GM21528 (cell line): ENCODE measurements at regions not wholly inside any gene's neighbourhood (a gene's known extent, or its start where the extent isn't known, plus 50 kb on each side); places are given as distances from the start of the nearest gene placed in this dataset.
"Not testable (repeated sequence)": the region's sequence is repeated elsewhere in the genome, so short reads cannot be mapped to it uniquely, and the experiment has no call there.

Experiments
- ATAC-seq: cut with Tn5 transposase; IDR thresholded peaks from one replicate; pipeline ENCODE4 v1.9.1; 2021; ENCODE audit warnings: mild to moderate bottlenecking, moderate library complexity; ENCODE audit not compliant: unreplicated experiment, low FRiP score

DNA sequence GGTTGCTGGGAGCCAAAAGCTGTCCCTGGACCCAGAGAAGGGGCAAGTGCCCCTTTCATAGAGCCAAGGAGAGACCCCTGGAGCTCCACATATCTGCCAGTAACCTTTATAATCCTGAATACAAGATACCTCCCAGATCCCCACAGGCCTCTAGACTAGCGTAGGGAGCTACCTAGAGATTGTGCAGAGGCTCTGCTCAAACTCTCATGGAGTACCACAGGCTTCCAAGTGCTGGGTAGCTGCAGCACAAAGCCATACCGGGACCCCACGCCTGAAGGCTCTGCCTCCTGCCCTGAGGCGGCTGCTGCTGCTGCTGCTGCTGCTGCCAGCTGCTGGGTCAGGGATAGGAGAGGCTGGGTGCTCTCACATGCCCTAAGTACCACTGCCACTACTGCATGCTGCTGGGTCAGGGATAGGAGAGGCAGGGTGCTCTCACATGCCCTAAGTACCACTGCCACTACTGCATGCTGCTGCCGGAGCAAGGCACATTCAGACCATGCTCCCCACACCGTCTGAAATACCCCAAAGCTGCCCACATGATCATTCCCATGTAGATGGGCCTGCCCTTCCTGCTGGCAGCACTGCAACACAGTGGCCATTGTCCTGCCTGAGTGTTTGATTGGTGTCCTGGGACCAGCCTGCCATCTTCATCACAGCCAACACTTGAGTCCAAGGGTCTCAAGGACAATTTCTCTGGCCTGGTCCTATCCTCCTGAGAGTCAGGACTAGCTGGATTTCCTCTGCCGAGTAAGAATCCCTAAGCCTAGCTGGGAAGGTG is 1434.3 kb upstream of the ADGRB3 start:
- no peak for ATAC-seq

DNA sequence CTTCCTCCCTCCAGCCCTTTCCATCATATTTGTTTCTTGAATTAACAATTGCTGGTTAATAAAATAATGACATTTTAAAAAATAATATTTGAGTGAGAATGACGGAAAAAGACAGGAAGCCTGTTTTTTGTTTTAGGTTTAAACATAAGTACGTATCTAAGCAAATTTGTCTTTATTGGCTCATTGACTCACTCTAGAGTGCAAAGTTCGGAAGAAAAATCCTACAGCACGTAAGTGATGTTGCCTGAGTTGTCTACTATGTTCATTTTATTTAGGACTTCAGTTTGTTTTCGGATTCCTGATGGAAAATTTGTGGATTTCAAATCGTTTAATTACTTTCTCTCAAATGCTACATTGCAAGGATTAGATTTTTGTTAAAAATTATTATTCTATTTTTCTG is 1435.7 kb upstream of the ADGRB3 start:
- no peak for ATAC-seq

DNA sequence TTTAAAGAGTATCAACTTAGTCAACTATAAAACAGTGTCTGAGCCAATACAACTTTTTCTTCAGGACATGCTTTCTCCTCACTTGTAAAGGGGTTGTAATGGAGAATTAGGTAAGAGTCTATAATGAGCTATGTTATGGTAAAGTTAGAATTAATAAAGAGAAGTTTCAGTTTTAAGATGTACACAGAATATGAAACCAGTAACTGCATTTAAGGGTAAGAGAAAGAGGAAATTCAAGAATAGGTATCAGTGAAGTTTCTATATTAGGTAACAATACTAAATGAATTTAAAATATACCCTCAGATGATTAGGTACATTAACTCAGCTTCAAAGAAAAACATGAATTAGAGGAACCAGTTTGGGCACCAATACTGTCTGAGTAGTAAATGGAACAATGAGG is 1444.3 kb upstream of the ADGRB3 start:
- ATAC-seq = no peak

DNA sequence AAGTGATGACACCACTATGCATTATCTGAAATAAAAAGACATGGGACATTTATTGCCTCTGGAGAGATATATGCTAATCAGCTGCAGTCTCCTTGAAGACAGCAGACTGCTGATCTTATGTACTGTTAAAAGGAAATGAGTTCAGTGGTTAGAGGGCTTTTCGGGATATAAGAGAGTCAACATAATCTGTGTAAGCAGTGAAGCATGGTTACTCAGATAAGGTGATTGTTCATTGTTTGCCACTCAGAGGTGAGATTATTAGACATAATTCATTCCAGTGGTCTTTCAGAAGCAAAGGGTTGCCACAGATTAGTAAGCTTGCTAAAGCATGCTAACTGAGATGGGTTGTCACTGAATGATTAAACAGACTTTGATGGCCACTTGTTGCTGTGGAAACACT is 1450.7 kb upstream of the ADGRB3 start:
- no peak for ATAC-seq

DNA sequence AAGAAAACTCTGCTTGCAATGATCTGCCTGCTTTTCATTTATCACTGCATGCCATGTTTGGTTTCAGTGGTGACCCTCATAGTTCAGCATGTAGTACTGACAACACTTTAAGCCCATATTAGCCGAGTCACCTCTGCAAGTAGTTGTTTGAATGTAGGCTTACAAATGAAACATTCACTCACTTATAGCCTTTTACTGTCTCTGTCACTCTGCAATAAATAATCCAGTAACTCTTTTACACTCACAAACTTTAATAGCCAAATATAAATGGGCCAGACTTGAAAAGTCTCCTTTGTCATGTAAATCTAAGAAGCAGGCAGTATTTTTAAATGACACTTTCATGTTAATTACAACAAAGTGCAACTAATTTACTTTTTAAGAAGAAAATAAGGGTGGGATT is 1460.0 kb upstream of the ADGRB3 start:
- ATAC-seq = no peak

DNA sequence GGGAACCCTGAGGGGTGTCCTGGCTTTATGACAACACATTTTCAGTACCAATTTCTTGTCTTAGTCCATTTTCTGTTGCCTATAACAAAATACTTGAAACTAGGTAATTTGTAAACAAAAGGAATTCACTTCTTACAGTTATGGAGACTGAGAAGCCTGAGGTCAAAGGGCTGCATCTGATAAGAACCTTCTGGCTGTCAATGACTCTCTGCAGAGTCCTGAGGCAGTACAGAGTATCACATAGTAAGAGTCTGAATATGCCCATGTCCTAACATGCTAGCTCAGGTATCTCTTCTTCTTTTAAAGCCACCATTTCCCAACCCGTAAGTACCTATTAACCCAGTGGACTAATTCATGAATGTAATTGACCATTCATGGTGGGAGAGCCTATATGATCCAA is 1458.6 kb upstream of the EYS start:
- no peak for ATAC-seq

DNA sequence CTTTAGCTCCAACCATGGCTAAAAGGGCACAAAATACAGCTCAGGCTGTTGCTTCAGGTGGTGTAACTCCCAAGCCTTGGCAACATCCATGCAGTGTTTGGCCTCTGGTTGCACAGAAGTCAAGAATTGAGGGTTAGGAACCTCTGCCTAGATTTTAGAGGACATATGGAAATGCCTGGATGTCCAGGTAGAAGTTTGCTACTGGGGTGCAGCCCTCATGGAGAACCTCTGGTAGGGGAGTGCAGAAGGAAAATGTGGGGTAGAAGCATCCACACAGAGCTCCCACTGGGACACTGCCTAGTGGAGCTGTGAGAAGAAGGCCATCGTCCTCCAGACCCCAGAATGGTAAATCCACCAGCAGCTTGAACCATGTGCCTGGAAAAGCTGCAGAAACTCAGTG is 1453.8 kb upstream of the EYS start:
- ATAC-seq = no peak

DNA sequence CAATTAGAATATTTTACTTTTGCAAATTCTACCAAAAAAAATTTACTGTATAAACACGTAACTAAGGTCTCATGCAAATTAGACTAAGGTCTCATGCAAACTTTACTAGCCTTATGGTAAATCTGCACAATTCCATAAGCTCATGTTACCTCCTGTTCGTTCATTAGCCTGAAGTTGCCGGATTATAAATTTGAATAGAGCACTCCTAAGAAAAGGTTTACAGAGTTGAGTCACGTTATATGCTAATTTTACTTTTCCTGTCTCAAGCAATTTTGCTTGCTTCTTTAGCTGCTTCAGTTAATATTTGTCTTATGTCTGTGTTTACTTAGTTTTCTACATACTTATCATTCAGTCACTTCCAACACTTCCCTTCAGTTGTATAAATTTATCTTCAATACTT is 1434.0 kb upstream of the EYS start:
- ATAC-seq = no peak

DNA sequence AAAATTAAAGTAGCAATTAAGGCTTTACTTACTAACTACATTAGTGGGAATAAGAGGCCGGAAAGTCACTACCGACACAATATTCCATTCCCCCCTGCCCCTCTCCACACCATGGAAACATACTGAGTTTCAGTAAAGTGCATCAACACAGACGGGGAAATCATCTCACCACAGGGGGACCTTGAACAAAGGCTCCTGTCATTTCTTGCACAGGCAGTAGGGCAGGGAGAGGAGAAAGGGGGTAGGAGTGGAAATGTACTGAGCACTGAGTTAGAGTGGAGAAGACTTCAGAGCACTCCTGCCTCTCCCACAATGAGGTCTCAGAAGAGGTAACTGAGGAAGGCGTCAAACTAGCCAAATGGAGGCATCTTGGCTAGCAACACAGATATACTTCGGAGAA is 1426.9 kb upstream of the EYS start:
- ATAC-seq = no peak

DNA sequence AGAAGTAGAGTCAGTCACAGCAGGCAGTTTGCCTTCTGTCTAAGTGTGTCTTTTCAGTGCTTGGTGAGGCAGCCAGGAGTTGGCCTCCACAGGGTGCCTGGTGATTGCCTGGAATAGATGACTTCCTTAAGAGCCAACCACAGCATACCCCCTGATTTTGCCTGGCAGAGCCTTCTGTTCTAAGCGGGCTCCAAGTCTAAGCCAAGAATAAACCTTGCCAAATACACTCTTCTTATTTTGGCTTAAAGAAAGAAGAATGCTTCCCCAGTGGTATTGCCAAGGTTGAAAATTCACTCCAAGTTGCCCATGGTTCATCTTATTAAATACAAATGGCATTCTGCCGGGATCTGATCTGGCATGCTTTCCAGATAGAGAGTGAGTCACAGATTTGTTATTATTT is 1424.8 kb upstream of the EYS start:
- ATAC-seq = no peak

DNA sequence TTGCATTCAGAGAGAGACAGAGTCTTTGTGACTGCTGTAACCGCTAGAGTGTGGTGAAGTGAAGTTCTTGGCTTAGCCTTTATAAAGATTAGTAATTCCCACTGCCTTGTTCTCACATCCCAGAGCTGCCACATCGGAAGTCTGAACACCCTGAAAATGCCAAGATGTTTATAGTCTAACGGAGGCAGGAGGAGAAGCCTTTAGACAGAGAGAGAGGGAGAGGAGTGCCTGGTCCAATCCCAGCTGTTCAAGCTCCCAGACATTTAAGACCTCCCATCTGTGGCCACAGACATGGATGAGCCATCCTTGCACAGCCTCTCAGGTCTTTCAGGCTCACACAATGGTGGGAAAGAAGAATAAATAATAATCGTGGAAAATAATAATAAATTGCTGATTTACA is 1422.8 kb upstream of the EYS start:
- no peak for ATAC-seq

DNA sequence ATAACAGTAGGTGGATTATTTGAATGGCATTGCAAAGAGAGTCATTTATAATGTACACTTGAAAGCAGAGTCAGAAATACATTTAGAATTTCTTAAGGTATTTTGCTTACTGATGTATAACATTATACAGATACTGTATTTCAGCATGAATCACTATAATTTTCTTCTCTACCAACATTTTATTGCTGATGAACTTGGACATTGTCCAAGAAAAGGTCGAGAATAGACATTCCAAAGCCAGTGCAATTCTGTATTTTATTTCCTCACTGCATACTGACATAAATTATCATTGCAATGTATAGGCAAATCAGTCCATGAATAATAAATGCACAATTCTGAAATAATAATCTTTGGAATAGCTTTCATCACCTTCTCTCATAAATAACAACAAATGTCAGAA is 1420.0 kb upstream of the EYS start:
- no peak for ATAC-seq

DNA sequence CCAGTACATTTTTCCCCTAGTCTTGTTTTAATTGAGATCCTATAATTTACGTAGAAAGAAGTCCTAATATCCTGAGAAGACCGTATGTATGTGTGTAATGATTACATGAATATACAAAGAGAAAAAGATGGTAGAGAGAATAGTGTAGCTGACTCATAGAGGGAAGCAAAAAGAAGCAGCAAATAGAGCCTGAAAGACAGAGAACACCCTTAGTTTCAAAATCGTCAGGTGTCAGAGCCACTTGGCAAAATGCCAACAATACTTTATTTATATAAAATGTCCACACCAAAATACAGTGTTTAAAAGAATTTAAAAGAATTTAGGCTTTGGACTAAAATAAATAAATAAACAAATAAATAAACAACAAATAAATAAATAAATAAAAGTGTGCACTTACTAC is 1414.1 kb upstream of the EYS start:
- ATAC-seq = no peak

DNA sequence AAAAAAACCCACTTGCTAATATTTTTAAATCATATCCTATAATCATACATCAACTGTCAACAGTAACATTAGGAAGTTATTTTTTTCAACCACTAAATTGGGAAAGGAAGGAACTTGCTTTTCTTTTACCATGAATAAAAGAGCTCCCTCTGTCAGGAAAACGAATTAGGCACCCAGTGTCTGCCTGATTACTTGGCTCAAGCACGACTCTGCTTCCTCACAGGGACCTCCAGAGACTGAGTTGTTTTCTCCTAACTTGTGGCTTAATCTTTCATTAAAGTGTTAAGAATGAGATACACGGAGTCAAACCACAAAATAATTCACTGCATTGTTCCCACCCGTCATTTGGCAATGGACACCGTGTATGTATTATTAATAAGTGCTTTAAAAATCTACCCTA is 1405.1 kb upstream of the EYS start:
- no peak for ATAC-seq

DNA sequence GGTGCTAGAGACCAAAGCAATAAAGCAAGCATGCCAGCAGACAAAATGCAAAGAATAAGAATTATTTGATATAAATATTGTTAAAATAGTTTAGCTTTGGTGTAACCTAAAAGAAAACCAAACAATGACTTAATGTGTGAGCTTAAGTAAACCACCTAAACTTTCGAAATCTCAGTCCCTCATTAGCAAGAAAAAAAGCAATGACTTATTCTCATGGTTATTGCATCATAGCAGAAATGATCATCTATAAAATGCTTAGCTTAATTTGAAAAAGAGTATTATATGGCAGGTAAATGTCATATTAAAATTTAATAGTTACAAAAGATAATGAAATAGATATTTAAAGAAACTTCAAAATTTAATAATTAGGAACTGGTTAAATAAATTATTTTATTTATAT is 1395.7 kb upstream of the EYS start:
- no peak for ATAC-seq

DNA sequence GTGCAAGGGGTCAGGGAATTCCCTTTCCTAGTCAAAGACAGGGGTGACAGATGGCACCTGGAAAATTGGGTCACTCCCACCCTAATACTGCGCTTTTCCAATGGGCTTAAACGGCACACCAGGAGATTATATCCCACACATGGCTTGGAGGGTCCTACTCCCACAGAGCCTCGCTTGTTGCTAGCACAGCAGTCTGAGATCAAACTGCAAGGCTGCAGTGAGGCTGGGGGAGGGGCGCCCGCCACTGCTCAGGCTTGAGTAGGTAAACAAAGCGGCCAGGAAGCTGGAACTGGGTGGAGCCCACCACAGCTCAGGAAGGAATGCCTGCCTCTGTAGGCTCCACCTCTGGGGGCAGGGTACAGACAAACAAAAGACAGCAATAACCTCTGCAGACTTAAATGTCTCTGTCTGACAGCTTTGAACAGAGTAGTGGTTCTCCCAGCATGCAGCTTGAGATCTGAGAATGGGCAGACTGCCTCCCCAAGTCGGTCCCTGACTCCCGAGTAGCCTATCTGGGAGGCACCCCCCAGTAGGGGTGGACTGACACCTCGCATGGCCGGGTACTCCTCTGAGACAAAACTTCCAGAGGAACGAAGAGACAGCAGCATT is 1388.7 kb upstream of the EYS start:
- not testable (repeated sequence) for ATAC-seq

DNA sequence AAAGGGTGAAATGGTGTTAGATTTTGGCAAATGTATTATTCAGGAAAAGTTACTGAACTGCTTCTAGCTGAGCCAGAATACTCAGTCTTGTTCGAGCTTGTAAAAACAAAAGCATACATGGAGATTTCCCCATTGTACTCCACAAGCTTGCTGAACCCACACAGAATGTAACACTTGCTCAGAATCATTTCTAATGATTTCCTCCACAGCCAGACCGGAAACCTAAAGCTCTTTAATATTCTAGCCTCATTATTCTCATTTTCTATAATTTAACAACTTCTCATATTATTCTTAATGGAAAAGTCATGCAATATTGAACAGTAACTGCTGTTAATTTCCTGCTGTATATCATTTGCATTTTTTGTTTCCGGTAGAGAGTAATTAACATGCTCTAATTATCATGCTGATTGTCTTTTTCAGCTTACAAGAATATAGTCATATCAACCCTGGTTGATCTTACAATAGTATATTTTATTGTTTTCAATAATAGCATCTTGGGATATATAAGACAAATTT is 1387.5 kb upstream of the EYS start:
- ATAC-seq = no peak

DNA sequence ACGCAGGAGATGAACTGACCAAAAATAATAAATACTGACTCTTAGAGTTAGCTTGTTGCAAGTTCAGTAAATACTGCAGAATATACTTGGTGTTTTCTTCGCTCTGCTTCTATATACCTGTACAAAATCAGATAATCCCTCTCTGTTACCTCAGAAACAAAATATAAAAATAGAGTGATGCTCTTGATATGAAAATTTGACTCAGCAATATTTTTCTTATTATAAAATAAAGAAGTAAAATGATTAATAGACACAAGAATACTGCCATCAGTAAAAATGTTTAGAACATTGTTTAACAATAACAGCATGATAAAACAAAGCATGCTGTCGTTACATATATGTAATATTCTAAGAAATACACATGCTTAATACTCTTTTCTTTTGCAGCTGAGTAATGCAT is 1366.9 kb upstream of the EYS start:
- no peak for ATAC-seq

DNA sequence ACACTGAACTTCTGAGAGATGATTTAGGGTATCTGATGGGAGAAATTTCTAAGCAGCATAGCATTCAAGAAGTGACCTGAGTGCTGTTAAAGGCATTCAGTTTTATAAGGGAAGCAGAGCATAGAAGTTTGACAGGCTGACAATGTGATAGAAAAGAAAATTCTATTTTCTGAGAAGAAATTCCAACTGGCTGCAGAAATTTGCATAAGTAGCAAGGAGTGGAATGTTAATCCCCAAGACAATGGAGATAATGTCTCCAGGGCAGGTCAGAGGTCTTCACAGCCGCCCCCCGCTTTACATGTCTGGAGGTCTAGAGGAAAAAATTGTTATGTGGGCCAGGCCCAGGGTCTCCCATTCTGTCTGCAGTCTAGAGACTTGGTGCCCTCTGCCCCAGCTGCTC is 1361.8 kb upstream of the EYS start:
- ATAC-seq = no peak

DNA sequence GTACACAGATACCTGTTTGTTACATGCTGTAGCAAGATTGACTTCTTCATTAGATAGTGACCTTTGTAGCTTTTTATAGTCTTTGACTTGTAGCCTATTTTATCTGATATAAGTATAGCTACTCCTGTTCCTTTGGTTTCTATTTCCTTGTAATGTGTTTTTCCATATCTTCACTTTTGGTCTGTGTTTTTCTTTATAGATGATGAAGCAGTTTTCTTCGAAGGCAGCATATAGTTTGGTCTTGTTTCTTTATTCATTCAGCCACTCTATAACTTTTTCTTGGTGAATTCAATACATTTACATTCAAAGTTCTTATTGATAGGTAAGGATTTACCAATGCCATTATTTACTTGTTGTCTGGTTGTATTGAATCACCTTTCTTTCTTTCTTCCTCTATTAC is 1357.3 kb upstream of the EYS start:
- ATAC-seq = no peak

DNA sequence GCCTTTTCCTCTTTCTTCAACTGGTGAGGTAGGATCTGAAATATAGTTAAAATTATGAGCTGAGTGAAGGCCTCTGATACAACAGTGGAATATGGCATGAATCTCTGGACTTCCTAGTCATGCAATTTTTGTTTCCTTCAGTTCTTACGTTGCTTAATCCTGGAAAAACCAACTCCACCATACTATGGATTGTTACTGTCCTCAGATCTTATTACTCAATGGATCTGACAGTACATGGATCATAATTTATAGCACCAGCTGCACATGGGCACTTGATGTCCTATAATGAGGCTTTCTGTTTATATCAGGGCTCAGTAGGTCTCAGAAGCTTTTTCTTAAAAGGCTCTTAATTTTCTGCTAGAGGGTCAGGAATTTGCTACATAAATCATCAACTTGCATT is 1341.0 kb upstream of the EYS start:
- ATAC-seq = no peak

DNA sequence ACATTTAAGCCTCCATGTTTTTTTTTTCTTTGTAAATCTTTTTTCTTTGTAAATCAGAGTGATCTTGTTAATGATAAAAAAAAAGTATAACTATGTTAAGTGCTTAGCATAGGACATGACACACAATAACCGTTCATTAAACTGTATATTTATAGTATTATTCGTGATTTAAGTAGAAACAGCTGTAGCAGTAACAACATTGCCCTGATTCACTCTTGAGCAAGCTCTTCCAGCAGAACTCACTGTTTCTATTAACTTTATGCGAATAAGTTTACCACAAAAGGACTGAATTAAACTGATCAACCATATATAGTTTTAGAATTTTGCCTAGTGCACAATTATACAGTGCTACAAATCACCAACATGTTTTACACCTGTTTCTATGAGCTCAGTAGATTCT is 1338.0 kb upstream of the EYS start:
- no peak for ATAC-seq
